Endothelial cell of umbilical vein (primary cell): ENCODE measurements at regions not wholly inside any gene's neighbourhood (a gene's known extent, or its start where the extent isn't known, plus 50 kb on each side); places are given as distances from the start of the nearest gene placed in this dataset.

Source experiments
- CTCF ChIP-seq, 2 donors: IDR thresholded peaks; 1 replicate in 1 of 2; 2 replicates in 1 of 2; pipeline ENCODE4 v1.5.1; 2011; ENCODE audit warnings: low read length in 2 of 2, mild to moderate bottlenecking in 2 of 2, moderate library complexity in 2 of 2, control low read depth in 1 of 2, inconsistent platforms in 1 of 2, low read depth in 1 of 2; ENCODE audit not compliant: insufficient read depth in 1 of 2; ENCODE audit errors: extremely low read depth in 1 of 2
- EZH2 ChIP-seq: IDR thresholded peaks from 2 replicates; pipeline ENCODE4 v1.6.1; 2012; ENCODE audit warnings: borderline replicate concordance, low read depth, mild to moderate bottlenecking, moderate library complexity, low read length, inconsistent platforms; ENCODE audit not compliant: severe bottlenecking
- JUN ChIP-seq: IDR thresholded peaks from 2 replicates; pipeline ENCODE4 v1.6.1; 2011; ENCODE audit warnings: borderline replicate concordance, low read depth; ENCODE audit not compliant: insufficient read length, insufficient read depth
- MAX ChIP-seq: IDR thresholded peaks from 2 replicates; pipeline ENCODE4 v1.6.1; 2011; ENCODE audit not compliant: insufficient read depth, insufficient read length
- MYC ChIP-seq: IDR thresholded peaks from one replicate; pipeline ENCODE4 v1.6.1; 2011; ENCODE audit warnings: mild to moderate bottlenecking, low read depth, low read length
- POLR2A ChIP-seq: IDR thresholded peaks from 2 replicates; pipeline ENCODE4 v1.6.1; 2012; ENCODE audit warnings: low read depth, mild to moderate bottlenecking, control low read depth, low read length
- POLR2AphosphoS5 ChIP-seq: IDR thresholded peaks from 2 replicates; pipeline ENCODE4 v1.6.1; 2012; ENCODE audit warnings: low read depth, mild to moderate bottlenecking, control low read depth, low read length, moderate library complexity; ENCODE audit not compliant: insufficient read depth

- no peak for TF ChIP-seq POLR2A
- TF ChIP-seq CTCF (IDR thresholded peaks at IDR 0.05; ENCODE audit: extremely low read depth in 1 of 2, insufficient read depth in 1 of 2, low read depth in 1 of 2, low read length in 2 of 2): no peak
- TF ChIP-seq EZH2: no peak
- TF ChIP-seq JUN: no peak
- no peak for TF ChIP-seq POLR2AphosphoS5
- no peak for TF ChIP-seq MAX
- no peak for TF ChIP-seq MYC
These were observed 67.5 kb upstream of the P3H2 start for GRCh38 chr3:190188197-190188596.
